B cell (primary cell): ENCODE measurements at regions not wholly inside any gene's neighbourhood (a gene's known extent, or its start where the extent isn't known, plus 50 kb on each side); places are given as distances from the start of the nearest gene placed in this dataset.

Source experiments
- ATAC-seq: fragments of 200-7000 bp; cut with Tn5 transposase; one replicate; pipeline ENCODE4 v1.10.0; 2021; ENCODE audit warnings: low read depth, mild to moderate bottlenecking, moderate number of reproducible peaks, moderate library complexity
- CTCF ChIA-PET: fragments of 350-600 bp; sonication (Branson Sonifier 250); formaldehyde crosslinking; loops from one replicate; lab custom pipeline; 2021; ENCODE audit warnings: antibody characterized with exemption, inconsistent platforms; lab: Charles Lee
- POLR2A ChIA-PET: fragments of 350-600 bp; sonication (Branson Sonifier 250); formaldehyde crosslinking; loops from one replicate; lab custom pipeline; 2021; ENCODE audit warnings: antibody characterized with exemption; lab: Charles Lee
- DNase-seq: peaks from one replicate; pipeline ENCODE4 v3.0.0; 2013
- H2AFZ ChIP-seq: 2 replicates; pipeline ENCODE4 v1.6.1; 2012; ENCODE audit warnings: mild to moderate bottlenecking, low read depth, low read length; ENCODE audit not compliant: insufficient read depth, poor library complexity, severe bottlenecking
- H3K27ac ChIP-seq, 2 donors: 1 replicate in 1 of 2; 2 replicates in 1 of 2; pipeline ENCODE4 v1.5.1; 2012 to 2013; ENCODE audit warnings: low read length in 2 of 2, mild to moderate bottlenecking in 2 of 2, moderate library complexity in 1 of 2
- H3K27me3 ChIP-seq, 4 experiments: fragments of 200-600 bp in 1 of 4; sonication (generic) in 1 of 4; replicated peaks in 1 of 4; 1 replicate in 2 of 4; 2 replicates in 2 of 4; pipeline versions ENCODE4 v1.6.1 to v1.7.0; 2013 to 2016; ENCODE audit warnings: low read length in 3 of 4, mild to moderate bottlenecking in 2 of 4, mixed read lengths in 1 of 4, moderate library complexity in 1 of 4; ENCODE audit not compliant: insufficient read depth in 4 of 4, control insufficient read depth in 3 of 4; ENCODE audit errors: control extremely low read depth in 1 of 4
- H3K36me3 ChIP-seq, 2 experiments: replicated peaks in 1 of 2; 1 replicate in 1 of 2; 2 replicates in 1 of 2; pipeline versions ENCODE4 v1.6.1 to v1.7.1; 2013; ENCODE audit warnings: low read length in 1 of 2; ENCODE audit not compliant: insufficient read depth in 2 of 2, control insufficient read depth in 1 of 2; ENCODE audit errors: control extremely low read depth in 1 of 2, extremely low read depth in 1 of 2
- H3K4me1 ChIP-seq, 2 donors: fragments of 200-600 bp in 1 of 2; sonication (generic) in 1 of 2; 1 replicate in 1 of 2; 2 replicates in 1 of 2; pipeline versions ENCODE4 v1.5.1 to v1.6.1; 2013 to 2017; ENCODE audit warnings: low read length in 2 of 2; ENCODE audit not compliant: control insufficient read depth in 2 of 2, insufficient read depth in 2 of 2
- H3K4me2 ChIP-seq: replicated peaks from 2 replicates; pipeline ENCODE3; 2012; ENCODE audit warnings: mild to moderate bottlenecking, low read depth, low read length; ENCODE audit not compliant: poor library complexity, severe bottlenecking
- H3K4me3 ChIP-seq, 5 experiments: fragments of 200-600 bp in 1 of 5; sonication (generic) in 1 of 5; 1 replicate in 3 of 5; 2 replicates in 2 of 5; pipeline versions ENCODE4 v1.5.1 to v1.7.0; 2011 to 2016; ENCODE audit warnings: low read length in 4 of 5, mild to moderate bottlenecking in 4 of 5, low read depth in 2 of 5, control low read depth in 1 of 5, moderate library complexity in 1 of 5; ENCODE audit not compliant: insufficient read depth in 1 of 5; ENCODE audit errors: control extremely low read depth in 1 of 5, extremely low read depth in 1 of 5
- H3K79me2 ChIP-seq: fragments of 200-600 bp; sonication (generic); one replicate; pipeline ENCODE4 v1.6.0; 2016; ENCODE audit warnings: low read length; ENCODE audit not compliant: control insufficient read depth, insufficient read depth
- H3K9ac ChIP-seq: fragments of 200-600 bp; sonication (generic); 2 replicates; pipeline ENCODE4 v1.6.1; 2017; ENCODE audit warnings: mild to moderate bottlenecking, low read length, moderate library complexity
- H3K9me3 ChIP-seq, 3 donors: one replicate each; pipeline versions ENCODE4 v1.6.1 to v1.7.1; 2013; ENCODE audit warnings: low read length in 2 of 3; ENCODE audit not compliant: control insufficient read depth in 2 of 3, insufficient read depth in 1 of 3; ENCODE audit errors: control extremely low read depth in 1 of 3
- H4K20me1 ChIP-seq: 2 replicates; pipeline ENCODE4 v1.6.0; 2012; ENCODE audit warnings: mild to moderate bottlenecking, low read length; ENCODE audit not compliant: insufficient read depth, control insufficient read depth, poor library complexity, severe bottlenecking
- H3K27ac Mint-ChIP-seq: one replicate; pipeline ENCODE4 v1.8.0; 2021; ENCODE audit warnings: mixed read lengths
- H3K27me3 Mint-ChIP-seq: one replicate; pipeline ENCODE4 v1.8.0; 2021; ENCODE audit warnings: mixed read lengths
- H3K4me1 Mint-ChIP-seq: one replicate; pipeline ENCODE4 v1.8.0; 2021; ENCODE audit warnings: mixed read lengths
- H3K4me3 Mint-ChIP-seq: one replicate; pipeline ENCODE4 v1.8.0; 2021; ENCODE audit warnings: mixed read lengths
- H3K9me3 Mint-ChIP-seq: one replicate; pipeline ENCODE4 v1.8.0; 2022; ENCODE audit warnings: mixed read lengths; ENCODE audit not compliant: insufficient read depth
- CTCF ChIP-seq: fragments of 200-600 bp; IDR thresholded peaks from one replicate; pipeline ENCODE4 v1.8.0; 2022; ENCODE audit warnings: antibody characterized with exemption, mild to moderate bottlenecking
- EZH2 ChIP-seq: IDR thresholded peaks from 2 replicates; pipeline ENCODE4 v1.6.1; 2012; ENCODE audit warnings: borderline replicate concordance, low read depth, mild to moderate bottlenecking, moderate library complexity, low read length; ENCODE audit not compliant: insufficient read depth, poor library complexity, severe bottlenecking
- WGBS: methylation state at CpG from one replicate; pipeline ENCODE4 v1.1.5; 2013; ENCODE audit warnings: missing lambda C conversion rate; ENCODE audit not compliant: insufficient coverage; 5-methylcytosine and 5-hydroxymethylcytosine counted together
- intact Hi-C: fragments of 100-400 bp; cut with micrococcal nuclease; formaldehyde crosslinking; loops from one replicate; pipeline ENCODE4 v1.10.0; 2022

- Histone ChIP-seq H2AFZ (no peak overlapping the region), H3K79me2 (no peaks in the 10 kb centered on the region), H3K36me3 (no peaks in the 10 kb centered on the region), H3K27me3 (no peaks in the 10 kb centered on the region), H3K4me2 (no peak overlapping the region), H3K9me3 (peaks cover 0 to 10% (median 0%) of the 10 kb centered on the region in 3 donors), H3K9ac (no peak overlapping the region), H4K20me1 (no peaks in the 10 kb centered on the region), H3K4me1 (no peaks in the 10 kb centered on the region), H3K4me3 (no peak overlapping the region), H3K27ac (no peak overlapping the region)
- H3K27me3 Mint-ChIP-seq, result no peaks in the 10 kb centered on the region
- intact Hi-C loops, result no loop called here
- TF ChIP-seq EZH2 (no peak), CTCF (no peak)
- no peaks in the 10 kb centered on the region for H3K9me3 Mint-ChIP-seq
- H3K4me1 Mint-ChIP-seq, result no peaks in the 10 kb centered on the region
- H3K27ac Mint-ChIP-seq, result no peak overlapping the region
- no peak for DNase-seq
- no peak for ATAC-seq
- no CpG with 5 or more reads among the region's 3 CpGs for WGBS
- ChIA-PET POLR2A (no interaction called here), CTCF (no interaction called here)
- H3K4me3 Mint-ChIP-seq, result no peak overlapping the region
These were observed 176.2 kb upstream of the SNX19 start for GRCh38 chr11:131092469-131092868.

GRCh38 chr11:131094827-131095226 lies 178.5 kb upstream of the SNX19 start:
- DNase-seq (no peak), ATAC-seq (no peak)
- no peaks in the 10 kb centered on the region for H3K36me3 ChIP-seq
- no peak overlapping the region for H3K27ac Mint-ChIP-seq
- no peak overlapping the region for H3K4me2 ChIP-seq
- ChIA-PET CTCF (no interaction called here), POLR2A (no interaction called here)
- H3K9ac ChIP-seq, result no peak overlapping the region
- H3K27me3 Mint-ChIP-seq, result no peaks in the 10 kb centered on the region
- no peaks in the 10 kb centered on the region for H3K27me3 ChIP-seq
- WGBS, result no CpG with 5 or more reads among the region's 1 CpG
- no peak overlapping the region for H3K4me3 Mint-ChIP-seq
- no peak overlapping the region for H3K4me3 ChIP-seq
- H3K79me2 ChIP-seq, result no peaks in the 10 kb centered on the region
- H2AFZ ChIP-seq, result no peak overlapping the region
- H4K20me1 ChIP-seq, result no peaks in the 10 kb centered on the region
- no peaks in the 10 kb centered on the region for H3K9me3 Mint-ChIP-seq
- intact Hi-C loops, result no loop called here
- TF ChIP-seq EZH2 (no peak), CTCF (no peak)
- H3K27ac ChIP-seq, result no peak overlapping the region
- H3K4me1 Mint-ChIP-seq, result no peaks in the 10 kb centered on the region
- peaks cover 0 to 10% (median 0%) of the 10 kb centered on the region in 3 donors for H3K9me3 ChIP-seq
- H3K4me1 ChIP-seq, result no peaks in the 10 kb centered on the region
